Hematopoietic multipotent progenitor cell treated with erythropoietin and hydrocortisone succinate and interleukin-3 and kit ligand, for 6 days (in vitro differentiated cells): ENCODE measurements at regions not wholly inside any gene's neighbourhood (a gene's known extent, or its start where the extent isn't known, plus 50 kb on each side); places are given as distances from the start of the nearest gene placed in this dataset.

Source experiments
- DNase-seq: peaks from one replicate; pipeline ENCODE4 v3.0.0-alpha.2; 2015

- peak; percentile 70 for DNase-seq
Observed at GRCh38 chrX:149145845-149146285, 359.2 kb downstream of the IDS start.

DNA sequence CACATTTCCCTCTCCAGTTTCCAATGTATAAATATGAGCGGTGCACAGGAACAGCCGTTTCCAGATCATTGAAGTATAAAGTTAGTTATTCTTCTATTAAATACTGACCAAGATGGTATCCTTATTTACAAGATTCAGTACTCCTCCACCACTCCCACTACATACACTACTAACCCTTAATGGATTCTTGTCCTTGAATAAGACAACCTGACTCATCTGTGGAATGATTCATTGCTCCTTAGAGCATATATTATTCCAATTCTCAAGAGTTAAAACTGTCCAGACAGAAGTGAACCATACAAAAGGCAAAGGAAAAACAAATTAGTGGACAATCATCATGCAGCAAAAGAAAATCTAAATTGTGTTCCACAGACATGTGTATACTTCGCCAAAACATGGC lies 373.3 kb downstream of the IDS start:
- no peak for DNase-seq

- DNase-seq, result no peak
Observed at GRCh38 chrX:149129767-149130166, 375.3 kb downstream of the IDS start.

GRCh38 chrX:149124526-149125108 lies 380.5 kb downstream of the IDS start:
- no peak for DNase-seq

GRCh38 chrX:149121206-149121920 lies 383.7 kb downstream of the IDS start:
- DNase-seq, result no peak

GRCh38 chrX:149120459-149120858 lies 384.6 kb downstream of the IDS start:
- no peak for DNase-seq

DNA sequence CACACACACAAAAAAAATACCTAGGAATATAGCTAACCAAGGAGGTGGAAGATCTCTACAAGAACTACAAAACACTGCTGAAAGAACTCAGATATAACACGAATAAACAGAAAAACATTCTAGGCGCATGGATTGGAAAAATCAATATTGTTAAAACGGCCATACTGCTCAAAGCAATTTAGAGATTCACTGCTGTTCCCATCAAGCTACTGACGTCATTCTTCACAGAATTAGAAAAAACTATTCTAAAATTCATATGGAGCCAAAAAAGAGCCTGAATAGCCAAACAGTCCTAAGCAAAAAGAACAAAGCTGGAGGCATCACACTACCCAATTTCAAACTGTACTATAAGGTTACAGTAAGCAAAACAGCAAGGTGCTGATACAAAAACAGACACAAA lies 390.2 kb downstream of the IDS start:
- no peak for DNase-seq

GRCh38 chrX:149114001-149114400 lies 391.1 kb downstream of the IDS start:
- DNase-seq, result no peak

DNA sequence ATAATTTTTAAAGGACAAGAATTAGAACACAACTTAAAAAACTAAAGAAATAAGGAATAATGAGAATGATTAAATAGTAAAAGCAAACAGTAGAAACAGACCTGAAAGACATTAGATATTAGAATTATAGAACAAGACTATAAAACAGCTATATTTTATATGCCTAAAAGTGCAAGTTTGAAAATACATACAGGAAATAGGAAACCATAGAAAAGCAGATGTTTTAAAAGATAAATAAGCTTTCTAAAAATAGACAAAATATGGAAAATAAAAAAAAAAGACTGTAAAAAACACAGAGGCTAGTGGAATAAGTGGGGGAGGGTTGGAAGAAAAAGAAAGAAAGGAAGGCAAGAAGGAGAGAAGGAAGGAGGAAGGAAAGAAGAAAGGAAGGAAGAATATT lies 407.3 kb downstream of the IDS start:
- DNase-seq, result no peak

DNA sequence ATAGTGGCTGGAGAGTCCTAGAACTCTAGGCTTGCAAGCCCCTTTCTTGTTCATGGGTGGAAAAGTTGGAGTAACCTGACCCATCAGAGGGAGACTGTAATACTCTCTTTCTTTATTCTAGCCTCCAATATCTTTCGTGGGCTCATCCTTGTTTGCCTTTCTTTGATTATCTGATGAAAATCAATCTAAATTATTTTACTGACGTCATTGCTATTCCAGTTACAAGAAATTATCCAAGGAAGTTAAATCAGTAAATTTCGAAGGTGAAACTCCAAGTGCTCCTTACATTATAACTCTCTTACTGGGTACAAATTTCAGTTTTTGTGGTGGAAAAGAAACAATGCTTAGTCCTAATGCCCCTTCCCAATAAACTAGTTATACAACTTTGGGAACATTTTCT lies 412.9 kb downstream of the IDS start:
- DNase-seq, result no peak

DNA sequence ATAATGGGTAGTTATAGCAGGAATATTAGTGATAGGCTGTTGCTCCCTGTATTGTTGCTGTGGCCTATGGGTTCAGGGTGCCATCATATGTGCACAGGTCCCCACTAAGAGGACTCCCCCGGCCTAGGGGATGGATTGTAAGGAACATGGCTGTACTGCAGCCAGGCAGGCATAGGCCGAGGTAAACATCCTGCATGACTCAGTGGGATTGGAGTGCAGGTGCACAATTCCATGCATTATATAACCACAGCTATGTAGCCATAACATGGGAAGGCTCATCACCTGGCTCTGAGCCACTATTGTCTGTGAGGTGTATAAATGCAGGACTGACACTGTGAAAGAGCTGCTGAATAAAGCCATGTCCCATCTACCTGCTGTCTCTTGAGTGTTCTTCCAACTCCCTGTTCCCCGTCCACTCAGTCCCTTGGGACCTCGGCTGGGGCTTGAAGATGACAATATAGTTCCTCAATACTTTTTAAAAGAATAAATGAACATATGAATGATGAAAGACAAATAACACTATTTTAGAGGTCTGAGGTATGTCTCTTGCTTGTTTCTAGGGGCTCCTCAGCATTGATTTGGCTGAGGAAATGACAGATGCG lies 425.2 kb downstream of the IDS start:
- no peak for DNase-seq

GRCh38 chrX:149074398-149074797 lies 430.7 kb downstream of the IDS start:
- DNase-seq, result peak; percentile 16

GRCh38 chrX:149073479-149073878 lies 431.6 kb downstream of the IDS start:
- no peak for DNase-seq

DNA sequence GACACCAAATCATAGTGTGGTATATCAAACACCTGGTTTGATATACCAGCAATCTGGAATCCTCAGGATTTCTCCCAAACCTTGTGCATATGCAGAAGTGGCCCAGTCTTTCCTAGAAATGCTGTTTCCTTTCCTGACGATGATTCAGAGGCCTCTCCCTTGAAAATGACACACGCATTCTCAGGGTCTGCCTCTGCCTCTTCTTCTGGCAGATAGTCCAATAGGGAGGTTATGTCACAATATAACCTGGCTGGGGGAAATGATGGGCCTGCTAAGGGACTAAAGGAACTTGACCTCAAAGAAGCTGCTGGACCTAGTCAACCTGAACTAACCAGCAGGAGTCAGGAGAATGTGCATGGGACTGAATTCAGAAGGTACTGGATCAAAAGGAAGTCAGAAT lies 435.2 kb downstream of the IDS start:
- DNase-seq, result no peak

GRCh38 chrX:149060921-149061320 lies 444.2 kb downstream of the IDS start:
- DNase-seq, result no peak
